Stimulated activated CD8-positive, alpha-beta memory T cell treated with anti-CD3 and anti-CD28 coated beads, Interleukin-4, amount 100 ng/mL, for 1 hour (primary cell): ENCODE measurements at regions not wholly inside any gene's neighbourhood (a gene's known extent, or its start where the extent isn't known, plus 50 kb on each side); places are given as distances from the start of the nearest gene placed in this dataset.

Source experiments
- DNase-seq, 2 donors: peaks; one replicate each; pipeline ENCODE4 v3.0.0-alpha.2; 2020; ENCODE audit warnings: low read depth in 2 of 2, low spot score in 1 of 2

GRCh38 chr7:10657201-10657600 lies 316.5 kb upstream of the PHF14 start:
- no peak for DNase-seq

- DNase-seq, result no peak
Observed at GRCh38 chr7:10657837-10658236, 315.8 kb upstream of the PHF14 start.

- no peak for DNase-seq
Observed at GRCh38 chr7:10662491-10662890, 311.2 kb upstream of the PHF14 start.

- no peak for DNase-seq
Observed at GRCh38 chr7:10662982-10663884, 310.4 kb upstream of the PHF14 start.

- DNase-seq, result no peak
Observed at GRCh38 chr7:10672186-10672585, 301.5 kb upstream of the PHF14 start.

- no peak for DNase-seq
Observed at GRCh38 chr7:10677211-10677610, 296.5 kb upstream of the PHF14 start.

- no peak for DNase-seq
Observed at GRCh38 chr7:10677668-10678232, 295.9 kb upstream of the PHF14 start.

GRCh38 chr7:10684606-10685005 lies 289.1 kb upstream of the PHF14 start:
- no peak for DNase-seq

- DNase-seq, result no peak
Observed at GRCh38 chr7:10685040-10685439, 288.6 kb upstream of the PHF14 start.

- DNase-seq, result no peak
Observed at GRCh38 chr7:10688544-10688943, 285.1 kb upstream of the PHF14 start.

- DNase-seq, result no peak
Observed at GRCh38 chr7:10696064-10696463, 277.6 kb upstream of the PHF14 start.

- no peak for DNase-seq
Observed at GRCh38 chr7:10703059-10703458, 270.6 kb upstream of the PHF14 start.

GRCh38 chr7:10703981-10704380 lies 269.7 kb upstream of the PHF14 start:
- no peak for DNase-seq

GRCh38 chr7:10704653-10705052 lies 269.0 kb upstream of the PHF14 start:
- DNase-seq, result no peak

GRCh38 chr7:10706875-10707493 lies 266.7 kb upstream of the PHF14 start:
- no peak for DNase-seq

GRCh38 chr7:10707519-10707918 lies 266.2 kb upstream of the PHF14 start:
- DNase-seq, result no peak

GRCh38 chr7:10708447-10708846 lies 265.2 kb upstream of the PHF14 start:
- DNase-seq, result no peak

GRCh38 chr7:10718768-10719167 lies 254.9 kb upstream of the PHF14 start:
- no peak for DNase-seq

- no peak for DNase-seq
Observed at GRCh38 chr7:10720042-10720441, 253.6 kb upstream of the PHF14 start.

- DNase-seq, result no peak
Observed at GRCh38 chr7:10721289-10721688, 252.4 kb upstream of the PHF14 start.

- no peak for DNase-seq
Observed at GRCh38 chr7:10723832-10724231, 249.8 kb upstream of the PHF14 start.

- no peak for DNase-seq
Observed at GRCh38 chr7:10724449-10724848, 249.2 kb upstream of the PHF14 start.
